ENCODE measurements at regions not wholly inside any gene's neighbourhood (a gene's known extent, or its start where the extent isn't known, plus 50 kb on each side); places are given as distances from the start of the nearest gene placed in this dataset.

- H3K4me1 Mint-ChIP-seq = peaks cover 39% of the 10 kb centered on the region
- TF ChIP-seq, protein P1, sequence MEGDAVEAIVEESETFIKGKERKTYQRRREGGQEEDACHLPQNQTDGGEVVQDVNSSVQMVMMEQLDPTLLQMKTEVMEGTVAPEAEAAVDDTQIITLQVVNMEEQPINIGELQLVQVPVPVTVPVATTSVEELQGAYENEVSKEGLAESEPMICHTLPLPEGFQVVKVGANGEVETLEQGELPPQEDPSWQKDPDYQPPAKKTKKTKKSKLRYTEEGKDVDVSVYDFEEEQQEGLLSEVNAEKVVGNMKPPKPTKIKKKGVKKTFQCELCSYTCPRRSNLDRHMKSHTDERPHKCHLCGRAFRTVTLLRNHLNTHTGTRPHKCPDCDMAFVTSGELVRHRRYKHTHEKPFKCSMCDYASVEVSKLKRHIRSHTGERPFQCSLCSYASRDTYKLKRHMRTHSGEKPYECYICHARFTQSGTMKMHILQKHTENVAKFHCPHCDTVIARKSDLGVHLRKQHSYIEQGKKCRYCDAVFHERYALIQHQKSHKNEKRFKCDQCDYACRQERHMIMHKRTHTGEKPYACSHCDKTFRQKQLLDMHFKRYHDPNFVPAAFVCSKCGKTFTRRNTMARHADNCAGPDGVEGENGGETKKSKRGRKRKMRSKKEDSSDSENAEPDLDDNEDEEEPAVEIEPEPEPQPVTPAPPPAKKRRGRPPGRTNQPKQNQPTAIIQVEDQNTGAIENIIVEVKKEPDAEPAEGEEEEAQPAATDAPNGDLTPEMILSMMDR (IDR thresholded peaks at IDR 0.05) = no peak
- peaks cover 71% of the 10 kb centered on the region for H3K27me3 Mint-ChIP-seq (ENCODE audit: low read depth, poor library complexity)
- no peak for DNase-seq
- H3K36me3 Mint-ChIP-seq (ENCODE audit: low read depth) = no peaks in the 10 kb centered on the region
- no peaks in the 10 kb centered on the region for H3K9me3 Mint-ChIP-seq
- H3K27ac Mint-ChIP-seq = no peak overlapping the region
- no peak overlapping the region for H3K4me3 Mint-ChIP-seq
Observed at GRCh38 chr3:72097053-72097452, 312.1 kb upstream of the PROK2 start.

- Mint-ChIP-seq H3K4me3 (no peak overlapping the region), H3K27me3 (ENCODE audit: low read depth, poor library complexity) (peaks cover 64% of the 10 kb centered on the region), H3K27ac (no peak overlapping the region), H3K4me1 (peaks cover 27% of the 10 kb centered on the region), H3K36me3 (ENCODE audit: low read depth) (no peaks in the 10 kb centered on the region), H3K9me3 (no peaks in the 10 kb centered on the region)
- DNase-seq = no peak
- TF ChIP-seq, protein P1 (IDR thresholded peaks at IDR 0.05) = no peak
Observed at GRCh38 chr3:72095521-72095920, 310.6 kb upstream of the PROK2 start.

DNA sequence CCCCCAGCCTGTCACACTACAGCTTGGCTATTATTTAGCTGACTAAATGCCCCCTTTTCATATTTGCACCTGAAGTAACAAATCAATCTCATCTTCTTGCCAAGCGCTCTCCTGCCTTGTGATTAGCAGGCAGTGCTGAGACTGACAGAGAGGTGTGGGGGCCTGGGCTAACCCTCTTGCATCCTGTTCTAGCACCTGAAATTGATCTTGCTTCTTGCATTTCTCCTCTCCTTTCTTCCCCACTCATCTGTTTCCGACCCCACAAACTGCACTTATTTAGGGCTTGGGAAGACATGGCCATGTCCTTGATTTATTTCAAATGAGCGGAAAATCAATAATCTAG lies 309.0 kb upstream of the PROK2 start:
- Mint-ChIP-seq H3K4me3 (no peak overlapping the region), H3K9me3 (no peaks in the 10 kb centered on the region), H3K36me3 (ENCODE audit: low read depth) (no peaks in the 10 kb centered on the region), H3K27ac (no peak overlapping the region), H3K4me1 (peaks cover 19% of the 10 kb centered on the region), H3K27me3 (ENCODE audit: low read depth, poor library complexity) (peaks cover 51% of the 10 kb centered on the region)
- DNase-seq = no peak
- TF ChIP-seq, protein P1 (IDR thresholded peaks at IDR 0.05) = no peak

- H3K36me3 Mint-ChIP-seq (ENCODE audit: low read depth) = no peaks in the 10 kb centered on the region
- H3K27me3 Mint-ChIP-seq (ENCODE audit: low read depth, poor library complexity) = peaks cover 46% of the 10 kb centered on the region
- TF ChIP-seq, protein P1 (IDR thresholded peaks at IDR 0.05) = no peak
- no peak for DNase-seq
- H3K27ac Mint-ChIP-seq = no peak overlapping the region
- no peak overlapping the region for H3K4me3 Mint-ChIP-seq
- no peaks in the 10 kb centered on the region for H3K9me3 Mint-ChIP-seq
- H3K4me1 Mint-ChIP-seq = peaks cover 19% of the 10 kb centered on the region
Observed at GRCh38 chr3:72093270-72093991, 308.5 kb upstream of the PROK2 start.

DNA sequence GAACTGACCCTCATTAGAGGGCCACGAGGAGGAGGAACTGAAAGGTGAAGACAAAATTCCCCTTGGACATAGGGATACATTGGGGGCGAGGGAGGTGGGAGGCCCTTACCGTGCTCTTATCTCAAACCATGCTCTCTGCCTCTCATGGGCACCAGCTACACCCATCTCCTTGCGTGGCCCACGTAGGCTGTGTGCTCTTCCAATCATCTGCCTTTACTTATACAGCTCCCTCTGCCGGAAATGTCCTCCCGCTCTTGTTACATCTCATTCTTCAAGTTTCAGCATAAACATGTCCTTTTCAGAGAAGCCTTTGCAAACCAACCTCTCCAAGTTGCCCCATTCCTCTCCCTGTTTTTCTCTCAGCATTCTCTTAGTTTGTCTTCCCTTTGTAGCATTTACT lies 307.8 kb upstream of the PROK2 start:
- no peak overlapping the region for H3K4me3 Mint-ChIP-seq
- no peaks in the 10 kb centered on the region for H3K36me3 Mint-ChIP-seq (ENCODE audit: low read depth)
- H3K27me3 Mint-ChIP-seq (ENCODE audit: low read depth, poor library complexity) = peaks cover 39% of the 10 kb centered on the region
- DNase-seq = no peak
- H3K27ac Mint-ChIP-seq = no peak overlapping the region
- H3K9me3 Mint-ChIP-seq = no peaks in the 10 kb centered on the region
- TF ChIP-seq, protein P1 (IDR thresholded peaks at IDR 0.05) = no peak
- peaks cover 19% of the 10 kb centered on the region for H3K4me1 Mint-ChIP-seq

DNA sequence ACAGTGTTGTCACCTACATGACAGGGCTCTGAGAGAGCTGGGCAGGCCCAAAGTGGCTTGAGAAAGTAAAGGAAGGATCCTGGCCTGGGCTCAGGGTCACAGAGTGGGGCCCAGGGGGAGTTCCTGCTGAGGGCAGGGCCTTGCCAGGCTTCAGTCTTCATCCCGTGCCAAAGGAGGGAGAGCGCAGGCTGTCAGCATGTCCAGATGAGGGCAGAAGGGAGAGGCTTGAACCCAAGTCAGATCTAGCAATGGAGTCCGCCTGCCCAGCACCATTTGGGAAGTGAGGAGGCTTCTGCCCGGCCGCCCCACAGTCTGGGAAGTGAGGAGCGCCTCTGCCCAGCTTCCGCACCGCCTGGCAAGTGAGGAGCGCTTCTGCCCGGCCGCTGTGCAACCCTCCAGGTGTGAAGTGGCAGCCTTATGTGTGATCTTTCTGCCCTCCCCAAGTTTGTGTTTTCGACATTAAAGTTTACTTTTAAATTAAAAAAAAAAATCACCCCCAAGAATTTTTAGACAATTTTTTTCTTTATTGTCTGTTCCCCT lies 303.6 kb upstream of the PROK2 start:
- Mint-ChIP-seq H3K4me1 (peaks cover 39% of the 10 kb centered on the region), H3K9me3 (no peaks in the 10 kb centered on the region), H3K27ac (no peak overlapping the region), H3K4me3 (no peak overlapping the region), H3K27me3 (ENCODE audit: low read depth, poor library complexity) (peaks cover 14% of the 10 kb centered on the region), H3K36me3 (ENCODE audit: low read depth) (no peaks in the 10 kb centered on the region)
- no peak for DNase-seq
- TF ChIP-seq, protein P1 (IDR thresholded peaks at IDR 0.05) = no peak
